Thymus (tissue), 11 donors: ENCODE measurements at regions not wholly inside any gene's neighbourhood (a gene's known extent, or its start where the extent isn't known, plus 50 kb on each side); places are given as distances from the start of the nearest gene placed in this dataset.

Source experiments
- DNase-seq, 9 donors: peaks; one replicate each; pipeline ENCODE4 v3.0.0-alpha.2; 2013; ENCODE audit warnings: low spot score in 9 of 9, low read depth in 6 of 9, missing footprints in 1 of 9
- H3K27ac ChIP-seq, 2 donors: one replicate each; pipeline ENCODE4 v1.5.1; 2013; ENCODE audit warnings: control low read depth in 1 of 2, low read depth in 1 of 2, low read length in 1 of 2, mild to moderate bottlenecking in 1 of 2, moderate library complexity in 1 of 2
- H3K27me3 ChIP-seq, 2 donors: one replicate each; pipeline ENCODE4 v1.5.1; 2013; ENCODE audit warnings: low read length in 1 of 2; ENCODE audit not compliant: control insufficient read depth in 2 of 2, insufficient read depth in 1 of 2
- H3K36me3 ChIP-seq, 2 donors: one replicate each; pipeline ENCODE4 v1.5.1; 2013; ENCODE audit warnings: low read length in 1 of 2, mild to moderate bottlenecking in 1 of 2, moderate library complexity in 1 of 2; ENCODE audit not compliant: control insufficient read depth in 2 of 2, insufficient read depth in 2 of 2
- H3K4me1 ChIP-seq, 2 donors: one replicate each; pipeline ENCODE4 v1.5.1; 2013; ENCODE audit warnings: low read length in 2 of 2; ENCODE audit not compliant: control insufficient read depth in 2 of 2, insufficient read depth in 2 of 2
- H3K4me3 ChIP-seq, 2 donors: one replicate each; pipeline ENCODE4 v1.5.1; 2013; ENCODE audit warnings: low read length in 2 of 2, control low read depth in 1 of 2, mild to moderate bottlenecking in 1 of 2
- H3K9me3 ChIP-seq, 2 donors: one replicate each; pipeline ENCODE4 v1.5.1; 2013; ENCODE audit warnings: low read length in 1 of 2, mild to moderate bottlenecking in 1 of 2; ENCODE audit not compliant: control insufficient read depth in 2 of 2, insufficient read depth in 1 of 2
- WGBS: extraction: QIAGEN DNeasy Blood & Tissue Kit; methylation state at CpG from one replicate; pipeline ENCODE4 v1.1.7; 2013; 5-methylcytosine and 5-hydroxymethylcytosine counted together
- donor health status: healthy.

- WGBS, result 52% methylated on average over 9 of the region's 9 CpGs
- Histone ChIP-seq H3K36me3 (no peaks in the 10 kb centered on the region), H3K9me3 (no peaks in the 10 kb centered on the region), H3K27me3 (no peaks in the 10 kb centered on the region), H3K4me3 (no peak overlapping the region), H3K27ac (no peak overlapping the region), H3K4me1 (no peaks in the 10 kb centered on the region)
- DNase-seq, result no peak
Measured at GRCh38 chr19:29309637-29310036, 96.7 kb upstream of the UQCRFS1 start.

GRCh38 chr19:29311191-29311790, 98.3 kb upstream of the UQCRFS1 start:
- Histone ChIP-seq H3K4me1 (no peaks in the 10 kb centered on the region), H3K9me3 (no peaks in the 10 kb centered on the region), H3K27me3 (no peaks in the 10 kb centered on the region), H3K36me3 (no peaks in the 10 kb centered on the region), H3K4me3 (no peak overlapping the region), H3K27ac (no peak overlapping the region)
- DNase-seq, result no peak
- 59% methylated on average over 14 of the region's 14 CpGs for WGBS

DNA sequence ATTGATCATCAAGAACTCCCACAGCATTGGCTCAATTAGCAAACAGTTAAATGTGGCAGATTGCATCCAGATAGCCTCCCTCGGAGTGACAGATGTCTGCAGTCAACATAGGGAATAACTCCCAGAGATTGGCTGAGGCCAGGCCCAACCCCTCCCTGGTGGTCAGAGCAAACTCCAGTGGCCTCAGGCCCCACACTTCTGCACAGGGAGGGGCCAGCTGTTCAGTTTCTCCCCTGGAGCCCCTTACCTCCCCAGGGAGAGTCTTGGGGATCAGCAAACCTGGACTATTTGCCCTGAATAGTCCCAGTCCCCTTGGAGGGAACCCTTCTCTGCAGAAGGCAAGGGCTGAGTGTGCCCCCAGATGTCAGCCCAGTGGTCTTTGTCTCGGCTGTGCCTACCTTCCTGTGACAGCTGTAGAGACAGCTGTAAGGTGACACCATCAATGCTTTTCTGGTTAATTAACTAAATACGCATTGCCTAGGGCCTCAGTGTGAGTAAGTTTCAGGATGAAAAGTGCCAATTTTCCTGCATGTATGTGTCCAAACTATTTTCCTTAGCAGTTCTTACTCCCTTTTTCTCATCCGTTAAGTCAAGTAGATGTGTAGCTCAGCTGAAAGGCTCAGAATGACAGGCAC, 102.7 kb upstream of the UQCRFS1 start:
- Histone ChIP-seq H3K4me3 (no peak overlapping the region), H3K36me3 (no peaks in the 10 kb centered on the region), H3K27ac (no peak overlapping the region), H3K4me1 (no peaks in the 10 kb centered on the region), H3K27me3 (no peaks in the 10 kb centered on the region), H3K9me3 (no peaks in the 10 kb centered on the region)
- 52% methylated on average over 4 of the region's 4 CpGs for WGBS
- no peak for DNase-seq

GRCh38 chr19:29318581-29318980, 105.6 kb upstream of the UQCRFS1 start:
- Histone ChIP-seq H3K4me3 (no peak overlapping the region), H3K27ac (no peak overlapping the region), H3K27me3 (no peaks in the 10 kb centered on the region), H3K36me3 (no peaks in the 10 kb centered on the region), H3K4me1 (no peaks in the 10 kb centered on the region), H3K9me3 (no peaks in the 10 kb centered on the region)
- 89% methylated on average over 6 of the region's 6 CpGs for WGBS
- DNase-seq, result no peak

DNA sequence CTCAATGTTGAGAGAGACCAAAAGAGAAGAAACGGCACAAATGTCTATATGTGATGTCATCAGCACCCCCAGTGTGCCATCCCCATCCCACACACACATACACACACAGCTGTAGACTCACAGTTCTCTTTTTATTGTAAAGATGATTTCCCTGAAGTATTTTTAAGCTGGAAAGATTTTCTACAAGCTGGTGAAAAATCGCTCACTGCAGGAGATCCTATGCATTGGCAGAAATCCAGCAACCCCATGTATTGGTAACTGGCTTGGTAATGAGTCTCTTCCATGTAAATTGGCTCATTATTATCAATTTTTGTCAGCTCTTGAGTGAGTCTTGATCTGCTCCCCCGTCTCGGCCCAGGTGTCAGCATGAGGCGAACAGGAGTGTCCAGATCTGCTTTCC, 107.1 kb upstream of the UQCRFS1 start:
- no peaks in the 10 kb centered on the region for H3K27me3 ChIP-seq
- no peak overlapping the region for H3K4me3 ChIP-seq
- H3K27ac ChIP-seq, result no peak overlapping the region
- H3K36me3 ChIP-seq, result no peaks in the 10 kb centered on the region
- no peaks in the 10 kb centered on the region for H3K4me1 ChIP-seq
- 91% methylated on average over 5 of the region's 5 CpGs for WGBS
- no peak for DNase-seq
- H3K9me3 ChIP-seq, result no peaks in the 10 kb centered on the region

GRCh38 chr19:29320618-29321017, 107.7 kb upstream of the UQCRFS1 start:
- no peaks in the 10 kb centered on the region for H3K4me1 ChIP-seq
- H3K27ac ChIP-seq, result no peak overlapping the region
- H3K9me3 ChIP-seq, result no peaks in the 10 kb centered on the region
- H3K36me3 ChIP-seq, result no peaks in the 10 kb centered on the region
- no peak for DNase-seq
- no peak overlapping the region for H3K4me3 ChIP-seq
- 93% methylated on average over 7 of the region's 7 CpGs for WGBS
- no peaks in the 10 kb centered on the region for H3K27me3 ChIP-seq

- WGBS, result 74% methylated on average over 1 of the region's 1 CpG
Measured at GRCh38 chr19:29321116-29321515, 108.2 kb upstream of the UQCRFS1 start.

GRCh38 chr19:29323021-29323430, 110.1 kb upstream of the UQCRFS1 start:
- Histone ChIP-seq H3K36me3 (no peaks in the 10 kb centered on the region), H3K9me3 (no peaks in the 10 kb centered on the region), H3K4me1 (no peaks in the 10 kb centered on the region), H3K27me3 (no peaks in the 10 kb centered on the region), H3K27ac (no peak overlapping the region), H3K4me3 (no peak overlapping the region)
- WGBS, result 85% methylated on average over 9 of the region's 9 CpGs
- DNase-seq, result no peak

More at GRCh38 chr19:29321116-29321515, 108.2 kb upstream of the UQCRFS1 start:
- Histone ChIP-seq H3K4me3 (no peak overlapping the region), H3K27ac (no peak overlapping the region), H3K9me3 (no peaks in the 10 kb centered on the region), H3K27me3 (no peaks in the 10 kb centered on the region), H3K36me3 (no peaks in the 10 kb centered on the region), H3K4me1 (no peaks in the 10 kb centered on the region)
- DNase-seq, result no peak

- H3K27me3 ChIP-seq, result no peaks in the 10 kb centered on the region
- H3K36me3 ChIP-seq, result no peaks in the 10 kb centered on the region
- H3K9me3 ChIP-seq, result peaks cover 0 to 2% of the 10 kb centered on the region in 2 donors
- WGBS, result 83% methylated on average over 15 of the region's 15 CpGs
- H3K4me1 ChIP-seq, result no peaks in the 10 kb centered on the region
- H3K27ac ChIP-seq, result no peak overlapping the region
- DNase-seq, result no peak
- no peak overlapping the region for H3K4me3 ChIP-seq
Measured at GRCh38 chr19:29323440-29324290, 110.7 kb upstream of the UQCRFS1 start.
